ENCODE measurements at regions not wholly inside any gene's neighbourhood (a gene's known extent, or its start where the extent isn't known, plus 50 kb on each side); places are given as distances from the start of the nearest gene placed in this dataset.

GRCh38 chr3:170757038-170757437 is 113.0 kb downstream of the RPL22L1 start:
- DNase-seq, result no peak
- H3K36me3 ChIP-seq, result no peaks in the 10 kb centered on the region
- H3K27me3 ChIP-seq (ENCODE audit: insufficient read depth, low read depth, severe bottlenecking), result no peaks in the 10 kb centered on the region
- H3K4me3 ChIP-seq (ENCODE audit: low read depth, low read length), result no peak overlapping the region
- H3K9me3 ChIP-seq (ENCODE audit: severe bottlenecking), result no peaks in the 10 kb centered on the region
- no peak for TF ChIP-seq CTCF (IDR thresholded peaks at IDR 0.05; ENCODE audit: low read depth, low read length)
- H3K27ac ChIP-seq, result no peak overlapping the region

GRCh38 chr3:170754311-170754693 is 115.7 kb downstream of the RPL22L1 start:
- Histone ChIP-seq H3K4me3 (ENCODE audit: low read depth, low read length) (no peak overlapping the region), H3K36me3 (no peaks in the 10 kb centered on the region), H3K27me3 (ENCODE audit: insufficient read depth, low read depth, severe bottlenecking) (no peaks in the 10 kb centered on the region), H3K9me3 (ENCODE audit: severe bottlenecking) (no peaks in the 10 kb centered on the region), H3K27ac (no peak overlapping the region)
- no peak for DNase-seq
- TF ChIP-seq CTCF (IDR thresholded peaks at IDR 0.05; ENCODE audit: low read depth, low read length), result no peak

DNA sequence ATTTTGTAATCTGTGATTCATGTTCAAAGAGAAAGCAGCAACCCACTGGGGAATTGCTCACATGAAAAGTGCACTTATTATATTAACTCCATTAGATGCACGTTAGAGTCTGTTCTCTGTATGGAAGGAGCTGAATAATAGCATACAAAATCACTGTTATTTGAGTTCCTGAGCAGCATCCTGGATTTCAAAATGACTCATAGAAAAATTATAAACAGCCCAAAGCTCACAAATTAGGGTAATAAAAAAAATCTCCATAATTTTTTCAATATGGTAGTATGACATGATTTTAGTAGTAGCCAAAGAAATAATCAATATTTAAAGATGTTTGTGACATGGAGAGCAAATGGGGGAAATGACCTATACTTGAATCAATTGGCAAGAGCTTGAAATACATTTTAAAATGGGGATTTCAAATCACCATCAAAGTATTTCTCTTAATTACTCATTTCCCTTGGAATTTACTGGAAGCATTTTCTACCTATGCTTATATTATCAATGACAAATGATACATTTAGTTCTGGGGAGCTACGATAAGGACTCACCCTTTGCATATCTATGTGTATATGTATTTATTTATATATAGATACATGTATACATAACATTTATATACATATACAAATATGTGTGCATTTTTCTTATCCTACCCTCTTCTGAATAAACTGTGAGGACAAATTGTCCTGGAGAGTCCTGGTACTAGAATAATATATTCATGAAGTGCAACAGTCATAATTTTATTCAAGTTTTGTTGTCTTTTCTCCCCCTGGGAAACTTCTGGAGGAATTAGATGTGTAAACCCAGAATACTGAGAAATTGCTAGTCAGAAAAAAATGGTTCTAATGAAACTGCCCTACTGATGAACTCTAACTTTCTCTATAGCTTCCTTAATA is 116.3 kb downstream of the RPL22L1 start:
- Histone ChIP-seq H3K27me3 (ENCODE audit: insufficient read depth, low read depth, severe bottlenecking) (no peaks in the 10 kb centered on the region), H3K36me3 (no peaks in the 10 kb centered on the region), H3K27ac (no peak overlapping the region), H3K9me3 (ENCODE audit: severe bottlenecking) (no peaks in the 10 kb centered on the region), H3K4me3 (ENCODE audit: low read depth, low read length) (no peak overlapping the region)
- no peak for DNase-seq
- TF ChIP-seq CTCF (IDR thresholded peaks at IDR 0.05; ENCODE audit: low read depth, low read length), result no peak

DNA sequence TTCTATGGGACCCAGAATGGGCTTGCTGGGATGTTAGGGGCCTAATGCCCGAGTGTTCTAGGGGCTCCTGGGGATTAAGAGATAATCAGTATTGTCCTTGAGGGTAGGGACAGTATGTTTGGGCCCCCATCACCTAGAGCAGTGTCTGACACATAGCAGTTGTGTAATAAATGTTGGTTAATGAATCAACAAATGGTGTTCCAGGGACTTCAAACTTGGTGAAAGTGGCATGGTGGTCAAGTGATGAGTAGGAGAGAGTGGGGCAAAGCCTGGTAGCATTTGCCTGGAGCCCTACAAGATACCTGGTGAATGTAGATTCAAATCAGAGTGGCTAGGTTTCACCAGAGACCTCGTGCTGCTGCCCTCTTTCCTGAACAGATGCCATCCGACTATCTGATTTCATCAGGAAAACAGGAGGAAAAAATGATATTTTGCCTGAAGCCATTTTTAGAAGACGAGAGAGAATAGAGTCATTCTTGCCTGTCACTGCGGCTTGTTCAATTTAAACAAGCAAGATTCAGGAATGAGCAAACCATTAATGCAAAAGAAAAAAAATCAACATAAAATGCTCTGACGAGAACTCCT is 117.3 kb downstream of the RPL22L1 start:
- Histone ChIP-seq H3K4me3 (ENCODE audit: low read depth, low read length) (no peak overlapping the region), H3K9me3 (ENCODE audit: severe bottlenecking) (no peaks in the 10 kb centered on the region), H3K27ac (no peak overlapping the region), H3K36me3 (no peaks in the 10 kb centered on the region), H3K27me3 (ENCODE audit: insufficient read depth, low read depth, severe bottlenecking) (no peaks in the 10 kb centered on the region)
- DNase-seq, result no peak
- TF ChIP-seq CTCF (IDR thresholded peaks at IDR 0.05; ENCODE audit: low read depth, low read length), result no peak

- Histone ChIP-seq H3K27me3 (ENCODE audit: insufficient read depth, low read depth, severe bottlenecking) (no peaks in the 10 kb centered on the region), H3K36me3 (no peaks in the 10 kb centered on the region), H3K27ac (no peak overlapping the region), H3K9me3 (ENCODE audit: severe bottlenecking) (no peaks in the 10 kb centered on the region), H3K4me3 (ENCODE audit: low read depth, low read length) (no peak overlapping the region)
- no peak for TF ChIP-seq CTCF (IDR thresholded peaks at IDR 0.05; ENCODE audit: low read depth, low read length)
- DNase-seq, result no peak
These were observed 118.1 kb downstream of the RPL22L1 start for GRCh38 chr3:170751899-170752293.

All from WERI-Rb-1 (cell line).